Lower leg skin (tissue), 3 donors: ENCODE measurements at regions not wholly inside any gene's neighbourhood (a gene's known extent, or its start where the extent isn't known, plus 50 kb on each side); places are given as distances from the start of the nearest gene placed in this dataset.

Experiments
- CTCF ChIP-seq, 3 donors: fragments of 450-650 bp; IDR thresholded peaks; one replicate each; pipeline ENCODE4 v1.5.1; 2016; ENCODE audit warnings: antibody characterized with exemption in 3 of 3, mild to moderate bottlenecking in 3 of 3, moderate library complexity in 2 of 3
- POLR2A ChIP-seq, 2 donors: fragments of 450-650 bp; IDR thresholded peaks; one replicate each; pipeline ENCODE4 v1.6.1; 2016 to 2017; ENCODE audit warnings: antibody characterized with exemption in 2 of 2, mild to moderate bottlenecking in 1 of 2, moderate library complexity in 1 of 2

GRCh38 chr10:124259139-124259825, 159.4 kb downstream of the OAT start:
- no peak for TF ChIP-seq CTCF (IDR thresholded peaks at IDR 0.05)
- TF ChIP-seq POLR2A (IDR thresholded peaks at IDR 0.05), result no peak
